HEK293 (cell line): ENCODE measurements at regions not wholly inside any gene's neighbourhood (a gene's known extent, or its start where the extent isn't known, plus 50 kb on each side); places are given as distances from the start of the nearest gene placed in this dataset.

Source experiments
- BCL11A ChIP-seq: fragments of 450-650 bp; formaldehyde crosslinking; IDR thresholded peaks from 2 replicates; pipeline ENCODE4 v1.5.1; 2016; ENCODE audit warnings: low read depth, missing biosample characterization, missing genetic modification characterization
- BCL11B ChIP-seq: fragments of 450-650 bp; formaldehyde crosslinking; IDR thresholded peaks from 2 replicates; pipeline ENCODE4 v1.5.1; 2016; ENCODE audit warnings: low read depth, missing biosample characterization, missing genetic modification characterization
- IKZF3 ChIP-seq: fragments of 450-650 bp; IDR thresholded peaks from 2 replicates; pipeline ENCODE4 v1.5.0; 2018; ENCODE audit warnings: missing biosample characterization, mild to moderate bottlenecking, missing genetic modification characterization, moderate library complexity
- KLF7 ChIP-seq: fragments of 450-650 bp; formaldehyde crosslinking; IDR thresholded peaks from 2 replicates; pipeline ENCODE4 v1.5.1; 2016; ENCODE audit warnings: missing biosample characterization, missing genetic modification characterization, borderline replicate concordance
- SP2 ChIP-seq: fragments of 450-650 bp; formaldehyde crosslinking; IDR thresholded peaks from 2 replicates; pipeline ENCODE4 v1.5.1; 2016; ENCODE audit warnings: missing biosample characterization, missing genetic modification characterization
- YY1 ChIP-seq: fragments of 450-650 bp; formaldehyde crosslinking; IDR thresholded peaks from 2 replicates; pipeline ENCODE4 v1.5.1; 2018; ENCODE audit warnings: missing biosample characterization, missing genetic modification characterization
- ZNF175 ChIP-seq: fragments of 450-650 bp; formaldehyde crosslinking; IDR thresholded peaks from 2 replicates; pipeline ENCODE4 v1.5.1; 2016; ENCODE audit warnings: missing biosample characterization, missing genetic modification characterization
- ZNF324 ChIP-seq: fragments of 450-650 bp; formaldehyde crosslinking; IDR thresholded peaks from 2 replicates; pipeline ENCODE4 v1.5.1; 2016; ENCODE audit warnings: missing biosample characterization, missing genetic modification characterization
- ZNF558 ChIP-seq: fragments of 450-650 bp; formaldehyde crosslinking; IDR thresholded peaks from 2 replicates; pipeline ENCODE4 v1.5.1; 2016; ENCODE audit warnings: missing biosample characterization, missing genetic modification characterization
- ZNF747 ChIP-seq: fragments of 450-650 bp; formaldehyde crosslinking; IDR thresholded peaks from 2 replicates; pipeline ENCODE4 v1.5.1; 2016; ENCODE audit warnings: missing biosample characterization, missing genetic modification characterization
- TF ChIP-seq, protein P1 (sequence below): fragments of 450-650 bp; formaldehyde crosslinking; IDR thresholded peaks from 2 replicates; pipeline ENCODE4 v1.5.1; 2016; ENCODE audit warnings: missing biosample characterization, missing genetic modification characterization

DNA sequence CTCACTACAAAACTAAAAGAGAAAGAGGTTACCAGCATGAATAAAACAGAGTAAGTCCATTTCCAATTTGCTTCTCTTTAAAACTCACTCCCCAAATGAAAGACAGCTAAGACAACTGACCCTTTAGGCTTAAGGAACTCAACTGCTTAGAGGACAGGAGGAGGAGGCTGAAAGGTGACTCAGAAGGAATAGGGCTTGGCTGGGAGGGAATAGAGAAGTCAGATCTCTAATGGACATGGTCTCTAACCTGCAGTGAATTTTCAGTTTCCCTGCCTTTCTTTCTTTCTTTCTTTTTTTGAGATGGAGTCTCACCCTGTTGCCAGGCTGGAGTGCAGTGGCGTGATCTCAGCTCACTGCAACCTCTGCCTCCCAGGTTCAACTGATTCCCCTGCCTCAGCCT lies 261.8 kb upstream of the CLINT1 start:
- TF ChIP-seq, protein P1, sequence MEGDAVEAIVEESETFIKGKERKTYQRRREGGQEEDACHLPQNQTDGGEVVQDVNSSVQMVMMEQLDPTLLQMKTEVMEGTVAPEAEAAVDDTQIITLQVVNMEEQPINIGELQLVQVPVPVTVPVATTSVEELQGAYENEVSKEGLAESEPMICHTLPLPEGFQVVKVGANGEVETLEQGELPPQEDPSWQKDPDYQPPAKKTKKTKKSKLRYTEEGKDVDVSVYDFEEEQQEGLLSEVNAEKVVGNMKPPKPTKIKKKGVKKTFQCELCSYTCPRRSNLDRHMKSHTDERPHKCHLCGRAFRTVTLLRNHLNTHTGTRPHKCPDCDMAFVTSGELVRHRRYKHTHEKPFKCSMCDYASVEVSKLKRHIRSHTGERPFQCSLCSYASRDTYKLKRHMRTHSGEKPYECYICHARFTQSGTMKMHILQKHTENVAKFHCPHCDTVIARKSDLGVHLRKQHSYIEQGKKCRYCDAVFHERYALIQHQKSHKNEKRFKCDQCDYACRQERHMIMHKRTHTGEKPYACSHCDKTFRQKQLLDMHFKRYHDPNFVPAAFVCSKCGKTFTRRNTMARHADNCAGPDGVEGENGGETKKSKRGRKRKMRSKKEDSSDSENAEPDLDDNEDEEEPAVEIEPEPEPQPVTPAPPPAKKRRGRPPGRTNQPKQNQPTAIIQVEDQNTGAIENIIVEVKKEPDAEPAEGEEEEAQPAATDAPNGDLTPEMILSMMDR (tag by site-specific recombination): no peak
- TF ChIP-seq ZNF747 (tag by site-specific recombination): no peak
- no peak for TF ChIP-seq ZNF558 (tag by site-specific recombination)
- TF ChIP-seq SP2: no peak
- no peak for TF ChIP-seq BCL11B (tag by site-specific recombination)
- no peak for TF ChIP-seq YY1 (tag by site-specific recombination)
- no peak for TF ChIP-seq BCL11A
- no peak for TF ChIP-seq IKZF3 (tag by site-specific recombination)
- no peak for TF ChIP-seq KLF7 (tag by site-specific recombination)
- no peak for TF ChIP-seq ZNF175
- no peak for TF ChIP-seq ZNF324 (tag by site-specific recombination)
